CD8-positive, alpha-beta memory T cell (primary cell): ENCODE measurements at regions not wholly inside any gene's neighbourhood (a gene's known extent, or its start where the extent isn't known, plus 50 kb on each side); places are given as distances from the start of the nearest gene placed in this dataset.

ENCODE experiments used
- CTCF ChIA-PET: fragments of 350-600 bp; sonication (Branson Sonifier 250); formaldehyde crosslinking; loops from one replicate; lab custom pipeline; 2021; ENCODE audit warnings: antibody characterized with exemption; lab: Charles Lee
- POLR2A ChIA-PET: fragments of 350-600 bp; sonication (Branson Sonifier 250); formaldehyde crosslinking; loops from one replicate; lab custom pipeline; 2021; ENCODE audit warnings: antibody characterized with exemption; lab: Charles Lee
- DNase-seq, 5 donors: peaks; one replicate each; pipeline versions ENCODE4 v3.0.0 to v3.0.0-alpha.2; 2020 to 2022; ENCODE audit warnings: mixed read lengths in 1 of 5
- H3K27ac ChIP-seq: one replicate; pipeline ENCODE4 v1.7.0; 2013; ENCODE audit warnings: low read depth, mild to moderate bottlenecking, low read length, moderate library complexity
- H3K27me3 ChIP-seq: 2 replicates; pipeline ENCODE4 v1.7.0; 2013; ENCODE audit warnings: low read length, mild to moderate bottlenecking; ENCODE audit not compliant: insufficient read depth, poor library complexity, severe bottlenecking
- H3K36me3 ChIP-seq: 2 replicates; pipeline ENCODE4 v1.7.0; 2013; ENCODE audit warnings: mild to moderate bottlenecking, low read length, moderate library complexity; ENCODE audit not compliant: insufficient read depth
- H3K4me1 ChIP-seq: 2 replicates; pipeline ENCODE4 v1.7.0; 2013; ENCODE audit warnings: mild to moderate bottlenecking, low read length, moderate library complexity; ENCODE audit not compliant: insufficient read depth
- H3K4me3 ChIP-seq: 2 replicates; pipeline ENCODE4 v1.7.0; 2013; ENCODE audit warnings: mild to moderate bottlenecking, low read length
- H3K9me3 ChIP-seq: 2 replicates; pipeline ENCODE4 v1.7.0; 2013; ENCODE audit warnings: mild to moderate bottlenecking, low read length
- H3K27ac Mint-ChIP-seq, 8 donors: one replicate each; pipeline ENCODE4 v1.8.0; 2020 to 2021; ENCODE audit warnings: mixed read lengths in 8 of 8, mild to moderate bottlenecking in 6 of 8, inconsistent platforms in 3 of 8, moderate library complexity in 3 of 8
- H3K27me3 Mint-ChIP-seq, 2 donors: one replicate each; pipeline ENCODE4 v1.8.0; 2020 to 2021; ENCODE audit warnings: mixed read lengths in 2 of 2, mild to moderate bottlenecking in 1 of 2, moderate library complexity in 1 of 2
- H3K36me3 Mint-ChIP-seq, 3 donors: one replicate each; pipeline ENCODE4 v1.8.0; 2020 to 2021; ENCODE audit warnings: mixed read lengths in 3 of 3, inconsistent platforms in 1 of 3, mild to moderate bottlenecking in 1 of 3
- H3K4me1 Mint-ChIP-seq, 3 donors: one replicate each; pipeline ENCODE4 v1.8.0; 2020 to 2021; ENCODE audit warnings: mixed read lengths in 3 of 3, inconsistent platforms in 1 of 3, mild to moderate bottlenecking in 1 of 3
- H3K4me3 Mint-ChIP-seq, 7 donors: one replicate each; pipeline ENCODE4 v1.8.0; 2020 to 2021; ENCODE audit warnings: mixed read lengths in 7 of 7, mild to moderate bottlenecking in 6 of 7, moderate library complexity in 4 of 7, inconsistent platforms in 2 of 7
- H3K9me3 Mint-ChIP-seq, 5 donors: one replicate each; pipeline ENCODE4 v1.8.0; 2020 to 2022; ENCODE audit warnings: mixed read lengths in 5 of 5, mild to moderate bottlenecking in 3 of 5, moderate library complexity in 2 of 5, inconsistent platforms in 1 of 5

GRCh38 chr1:184214128-184214527 is 162.6 kb downstream of the TSEN15 start:
- peaks cover 10 to 25% of the 10 kb centered on the region in 2 donors for H3K27me3 Mint-ChIP-seq
- H3K4me3 ChIP-seq, result no peak overlapping the region
- POLR2A ChIA-PET, result no interaction called here
- H3K4me1 Mint-ChIP-seq, result no peaks in the 10 kb centered on the region
- no peaks in the 10 kb centered on the region for H3K36me3 ChIP-seq
- H3K9me3 Mint-ChIP-seq, result no peaks in the 10 kb centered on the region
- CTCF ChIA-PET, result no interaction called here
- H3K4me1 ChIP-seq, result no peaks in the 10 kb centered on the region
- no peak overlapping the region for H3K27ac ChIP-seq
- H3K4me3 Mint-ChIP-seq, result no peak overlapping the region
- no peak for DNase-seq
- H3K9me3 ChIP-seq, result no peaks in the 10 kb centered on the region
- H3K27ac Mint-ChIP-seq, result no peak overlapping the region
- no peaks in the 10 kb centered on the region for H3K27me3 ChIP-seq
- no peaks in the 10 kb centered on the region for H3K36me3 Mint-ChIP-seq

GRCh38 chr1:184215274-184215925 is 163.9 kb downstream of the TSEN15 start:
- Mint-ChIP-seq H3K9me3 (no peaks in the 10 kb centered on the region), H3K27ac (peak overlapping the region in 1 of 8 donors; percentile 68), H3K4me3 (no peak overlapping the region), H3K36me3 (no peaks in the 10 kb centered on the region), H3K27me3 (peaks cover 9 to 25% of the 10 kb centered on the region in 2 donors), H3K4me1 (no peaks in the 10 kb centered on the region)
- H3K9me3 ChIP-seq, result no peaks in the 10 kb centered on the region
- no peaks in the 10 kb centered on the region for H3K27me3 ChIP-seq
- DNase-seq, result no peak
- H3K27ac ChIP-seq, result no peak overlapping the region
- ChIA-PET POLR2A (no interaction called here), CTCF (no interaction called here)
- no peaks in the 10 kb centered on the region for H3K36me3 ChIP-seq
- no peaks in the 10 kb centered on the region for H3K4me1 ChIP-seq
- H3K4me3 ChIP-seq, result no peak overlapping the region

GRCh38 chr1:184218458-184219075 is 167.0 kb downstream of the TSEN15 start:
- no peaks in the 10 kb centered on the region for H3K36me3 Mint-ChIP-seq
- H3K4me3 Mint-ChIP-seq, result no peak overlapping the region
- Histone ChIP-seq H3K27ac (no peak overlapping the region), H3K9me3 (no peaks in the 10 kb centered on the region), H3K4me3 (no peak overlapping the region), H3K4me1 (no peaks in the 10 kb centered on the region), H3K27me3 (no peaks in the 10 kb centered on the region), H3K36me3 (no peaks in the 10 kb centered on the region)
- no peak for DNase-seq
- H3K27me3 Mint-ChIP-seq, result peaks cover 11 to 28% of the 10 kb centered on the region in 2 donors
- no peak overlapping the region for H3K27ac Mint-ChIP-seq
- H3K9me3 Mint-ChIP-seq, result no peaks in the 10 kb centered on the region
- ChIA-PET POLR2A (no interaction called here), CTCF (no interaction called here)
- H3K4me1 Mint-ChIP-seq, result peaks cover 0 to 3% (median 0%) of the 10 kb centered on the region in 3 donors

- Mint-ChIP-seq H3K9me3 (no peaks in the 10 kb centered on the region), H3K4me3 (no peak overlapping the region), H3K27ac (no peak overlapping the region), H3K27me3 (peaks cover 11 to 31% of the 10 kb centered on the region in 2 donors), H3K36me3 (no peaks in the 10 kb centered on the region), H3K4me1 (peaks cover 0 to 3% (median 0%) of the 10 kb centered on the region in 3 donors)
- Histone ChIP-seq H3K4me1 (no peaks in the 10 kb centered on the region), H3K9me3 (no peaks in the 10 kb centered on the region), H3K36me3 (no peaks in the 10 kb centered on the region), H3K4me3 (no peak overlapping the region), H3K27me3 (no peaks in the 10 kb centered on the region), H3K27ac (no peak overlapping the region)
- POLR2A ChIA-PET, result no interaction called here
- DNase-seq, result no peak
- CTCF ChIA-PET, result interaction anchor here (1.1 kb wide), 1 partner anchor 564 kb away, joined by 3 read pairs; no protein-coding TSS in a partner anchor
Observed at GRCh38 chr1:184219414-184219813, 167.4 kb upstream of the C1orf21 start.

- no peak overlapping the region for H3K4me3 ChIP-seq
- DNase-seq, result no peak
- no peak overlapping the region for H3K27ac Mint-ChIP-seq
- H3K4me1 Mint-ChIP-seq, result peaks cover 0 to 3% (median 0%) of the 10 kb centered on the region in 3 donors
- H3K27ac ChIP-seq, result no peak overlapping the region
- peaks cover 10 to 29% of the 10 kb centered on the region in 2 donors for H3K27me3 Mint-ChIP-seq
- no peaks in the 10 kb centered on the region for H3K9me3 ChIP-seq
- no peaks in the 10 kb centered on the region for H3K27me3 ChIP-seq
- ChIA-PET CTCF (interaction anchor here (1.1 kb wide), 1 partner anchor 564 kb away, joined by 3 read pairs; no protein-coding TSS in a partner anchor), POLR2A (no interaction called here)
- H3K4me3 Mint-ChIP-seq, result no peak overlapping the region
- H3K4me1 ChIP-seq, result no peaks in the 10 kb centered on the region
- no peaks in the 10 kb centered on the region for H3K9me3 Mint-ChIP-seq
- no peaks in the 10 kb centered on the region for H3K36me3 ChIP-seq
- H3K36me3 Mint-ChIP-seq, result no peaks in the 10 kb centered on the region
Observed at GRCh38 chr1:184219883-184220282, 166.9 kb upstream of the C1orf21 start.

GRCh38 chr1:184221087-184221486 is 165.7 kb upstream of the C1orf21 start:
- POLR2A ChIA-PET, result no interaction called here
- H3K9me3 ChIP-seq, result no peaks in the 10 kb centered on the region
- no peak overlapping the region for H3K27ac Mint-ChIP-seq

GRCh38 chr1:184222652-184223052 is 164.2 kb upstream of the C1orf21 start:
- no peaks in the 10 kb centered on the region for H3K36me3 Mint-ChIP-seq
- peak; percentile 4 to 59 (median 8) for DNase-seq
- Histone ChIP-seq H3K27ac (no peak overlapping the region), H3K36me3 (no peaks in the 10 kb centered on the region), H3K4me1 (no peaks in the 10 kb centered on the region), H3K9me3 (no peaks in the 10 kb centered on the region), H3K4me3 (no peak overlapping the region), H3K27me3 (no peaks in the 10 kb centered on the region)
- POLR2A ChIA-PET, result no interaction called here
- H3K27ac Mint-ChIP-seq, result peak overlapping the region in 2 of 8 donors; percentile 20 to 30
- H3K4me3 Mint-ChIP-seq, result peak overlapping the region in 2 of 7 donors; percentile 28 to 68
- peaks cover 0 to 3% (median 0%) of the 10 kb centered on the region in 3 donors for H3K4me1 Mint-ChIP-seq
- no peaks in the 10 kb centered on the region for H3K9me3 Mint-ChIP-seq
- peaks cover 3 to 6% of the 10 kb centered on the region in 2 donors for H3K27me3 Mint-ChIP-seq
- CTCF ChIA-PET, result interaction anchor here (0.7 to 3.3 kb wide), 7 partner anchors 11 to 567 kb away, joined by 3 to 15 read pairs (median 6); no protein-coding TSS in a partner anchor

More at GRCh38 chr1:184221087-184221486, 165.7 kb upstream of the C1orf21 start:
- H3K4me1 ChIP-seq, result no peaks in the 10 kb centered on the region
- H3K27me3 ChIP-seq, result no peaks in the 10 kb centered on the region
- Mint-ChIP-seq H3K27me3 (peaks cover 6 to 18% of the 10 kb centered on the region in 2 donors), H3K9me3 (no peaks in the 10 kb centered on the region), H3K4me3 (no peak overlapping the region), H3K36me3 (no peaks in the 10 kb centered on the region), H3K4me1 (peaks cover 0 to 3% (median 0%) of the 10 kb centered on the region in 3 donors)
- CTCF ChIA-PET, result interaction anchor here (2.7 to 3.3 kb wide), 2 partner anchors 9 to 144 kb away, joined by 11 to 15 read pairs; no protein-coding TSS in a partner anchor
- H3K27ac ChIP-seq, result no peak overlapping the region
- no peak overlapping the region for H3K4me3 ChIP-seq
- no peak for DNase-seq
- no peaks in the 10 kb centered on the region for H3K36me3 ChIP-seq

- peaks cover 3 to 6% of the 10 kb centered on the region in 2 donors for H3K27me3 Mint-ChIP-seq
- DNase-seq, result peak in 1 of 5 donors; percentile 48
- H3K9me3 Mint-ChIP-seq, result no peaks in the 10 kb centered on the region
- Histone ChIP-seq H3K27ac (no peak overlapping the region), H3K27me3 (no peaks in the 10 kb centered on the region), H3K9me3 (no peaks in the 10 kb centered on the region), H3K36me3 (no peaks in the 10 kb centered on the region), H3K4me3 (no peak overlapping the region), H3K4me1 (no peaks in the 10 kb centered on the region)
- POLR2A ChIA-PET, result no interaction called here
- H3K27ac Mint-ChIP-seq, result no peak overlapping the region
- CTCF ChIA-PET, result interaction anchor here (0.7 to 3.3 kb wide), 7 partner anchors 11 to 568 kb away, joined by 3 to 15 read pairs (median 6); no protein-coding TSS in a partner anchor
- peak overlapping the region in 1 of 7 donors; percentile 68 for H3K4me3 Mint-ChIP-seq
- peaks cover 0 to 3% (median 0%) of the 10 kb centered on the region in 3 donors for H3K4me1 Mint-ChIP-seq
- H3K36me3 Mint-ChIP-seq, result no peaks in the 10 kb centered on the region
Observed at GRCh38 chr1:184223216-184223615, 163.6 kb upstream of the C1orf21 start.
